Hepatocyte (in vitro differentiated cells): ENCODE measurements at regions not wholly inside any gene's neighbourhood (a gene's known extent, or its start where the extent isn't known, plus 50 kb on each side); places are given as distances from the start of the nearest gene placed in this dataset.
A peak's percentile ranks its signal among the peaks of the same experiment; 100 is the strongest.
"Not testable (repeated sequence)": the region's sequence is repeated elsewhere in the genome, so short reads cannot be mapped to it uniquely, and the experiment has no call there.

Experiments used
- DNase-seq: peaks from one replicate; pipeline ENCODE4 v3.0.0-alpha.2; 2016; ENCODE audit warnings: low spot score
- H2AFZ ChIP-seq: fragments of 200-600 bp; sonication (generic); 2 replicates; pipeline ENCODE4 v1.6.0; 2016; ENCODE audit warnings: antibody characterized with exemption, mild to moderate bottlenecking
- H3K27ac ChIP-seq: fragments of 200-600 bp; sonication (generic); 2 replicates; pipeline ENCODE4 v1.5.1; 2016; ENCODE audit warnings: mild to moderate bottlenecking
- H3K27me3 ChIP-seq: fragments of 200-600 bp; sonication (generic); 2 replicates; pipeline ENCODE4 v1.6.1; 2016
- H3K36me3 ChIP-seq: fragments of 200-600 bp; sonication (generic); replicated peaks from 2 replicates; pipeline ENCODE4 v1.5.1; 2016; ENCODE audit warnings: low read depth; ENCODE audit not compliant: insufficient read depth
- H3K4me1 ChIP-seq: fragments of 200-600 bp; sonication (generic); 2 replicates; pipeline ENCODE4 v1.5.1; 2016; ENCODE audit warnings: mild to moderate bottlenecking, moderate library complexity; ENCODE audit not compliant: insufficient read depth
- H3K4me2 ChIP-seq: fragments of 200-600 bp; sonication (generic); 2 replicates; pipeline ENCODE4 v1.6.0; 2016
- H3K4me3 ChIP-seq: fragments of 200-600 bp; sonication (generic); 2 replicates; pipeline ENCODE4 v1.5.1; 2016; ENCODE audit warnings: mild to moderate bottlenecking
- H3K79me2 ChIP-seq: fragments of 200-600 bp; sonication (generic); 2 replicates; pipeline ENCODE4 v1.6.0; 2017; ENCODE audit warnings: mild to moderate bottlenecking
- H3K9me2 ChIP-seq: fragments of 200-600 bp; sonication (generic); replicated peaks from 2 replicates; pipeline ENCODE4 v1.6.0; 2017; ENCODE audit warnings: mild to moderate bottlenecking; ENCODE audit not compliant: insufficient read depth
- H3K9me3 ChIP-seq: fragments of 200-600 bp; sonication (generic); 2 replicates; pipeline ENCODE4 v1.5.1; 2016; ENCODE audit warnings: low read depth, mild to moderate bottlenecking
- H4K20me1 ChIP-seq: fragments of 200-600 bp; sonication (generic); 2 replicates; pipeline ENCODE4 v1.6.0; 2016; ENCODE audit warnings: mild to moderate bottlenecking; ENCODE audit not compliant: insufficient read depth, poor library complexity, severe bottlenecking
- CTCF ChIP-seq: fragments of 200-600 bp; sonication (generic); IDR thresholded peaks from 2 replicates; pipeline ENCODE4 v1.5.1; 2016; ENCODE audit warnings: antibody characterized with exemption, mild to moderate bottlenecking; ENCODE audit not compliant: poor library complexity
- EZH2 ChIP-seq: fragments of 200-600 bp; sonication (generic); IDR thresholded peaks from 2 replicates; pipeline ENCODE4 v1.6.1; 2016; ENCODE audit warnings: antibody characterized with exemption, mild to moderate bottlenecking, borderline replicate concordance
- EZH2phosphoT487 ChIP-seq: fragments of 200-600 bp; sonication (generic); IDR thresholded peaks from one replicate; pipeline ENCODE4 v1.6.1; 2018; ENCODE audit warnings: antibody characterized with exemption, mild to moderate bottlenecking, low read depth, moderate library complexity; ENCODE audit not compliant: unreplicated experiment, severe bottlenecking
- WGBS: methylation state at CpG from one replicate; pipeline ENCODE4 v1.1.6; 2016; ENCODE audit warnings: low lambda C conversion rate; ENCODE audit errors: missing lambda C conversion rate; 5-methylcytosine and 5-hydroxymethylcytosine counted together

GRCh38 chr1:47541705-47542104, 103.9 kb downstream of the FOXD2 start:
- H3K79me2 ChIP-seq, H3K36me3 ChIP-seq, DNase-seq, H4K20me1 ChIP-seq, H3K4me2 ChIP-seq, H3K27ac ChIP-seq, H3K9me2 ChIP-seq, H3K27me3 ChIP-seq, H3K9me3 ChIP-seq, H2AFZ ChIP-seq, H3K4me3 ChIP-seq: not testable (repeated sequence)
- 92% methylated on average over 4 of the region's 4 CpGs for WGBS
- H3K4me1 ChIP-seq, result peaks cover 19% of the 10 kb centered on the region

GRCh38 chr1:47543089-47543488, 105.2 kb downstream of the FOXD2 start:
- not testable (repeated sequence) for H3K4me2 ChIP-seq, DNase-seq, H3K27me3 ChIP-seq, H3K4me3 ChIP-seq, H4K20me1 ChIP-seq, H3K36me3 ChIP-seq, H3K9me3 ChIP-seq, H3K9me2 ChIP-seq, H2AFZ ChIP-seq, H3K79me2 ChIP-seq
- Histone ChIP-seq H3K27ac (peak overlapping the region; percentile 37), H3K4me1 (peaks cover 21% of the 10 kb centered on the region)
- 59% methylated on average over 1 of the region's 1 CpG for WGBS

GRCh38 chr1:47545912-47546483, 108.2 kb downstream of the FOXD2 start:
- no peaks in the 10 kb centered on the region for H4K20me1 ChIP-seq
- 56% methylated on average over 4 of the region's 4 CpGs for WGBS
- no peak overlapping the region for H2AFZ ChIP-seq
- no peak for DNase-seq
- TF ChIP-seq CTCF (peak; percentile 20), EZH2 (no peak)
- H3K4me2 ChIP-seq, result no peak overlapping the region
- H3K27me3 ChIP-seq, result no peaks in the 10 kb centered on the region
- peak overlapping the region; percentile 65 for H3K27ac ChIP-seq
- no peaks in the 10 kb centered on the region for H3K9me2 ChIP-seq
- H3K79me2 ChIP-seq, result no peaks in the 10 kb centered on the region
- peaks cover 4% of the 10 kb centered on the region for H3K9me3 ChIP-seq
- H3K36me3 ChIP-seq, result no peaks in the 10 kb centered on the region
- H3K4me3 ChIP-seq, result no peak overlapping the region
- peaks cover 28% of the 10 kb centered on the region for H3K4me1 ChIP-seq

- TF ChIP-seq CTCF (no peak), EZH2phosphoT487 (no peak), EZH2 (no peak)
- H3K9me2 ChIP-seq, result no peaks in the 10 kb centered on the region
- peak overlapping the region; percentile 5 for H3K27ac ChIP-seq
- no peaks in the 10 kb centered on the region for H4K20me1 ChIP-seq
- 70% methylated on average over 11 of the region's 11 CpGs for WGBS
- no peaks in the 10 kb centered on the region for H3K36me3 ChIP-seq
- H3K4me1 ChIP-seq, result peaks cover 28% of the 10 kb centered on the region
- H2AFZ ChIP-seq, result no peak overlapping the region
- DNase-seq, result no peak
- no peaks in the 10 kb centered on the region for H3K27me3 ChIP-seq
- H3K79me2 ChIP-seq, result no peaks in the 10 kb centered on the region
- H3K4me3 ChIP-seq, result no peak overlapping the region
- no peaks in the 10 kb centered on the region for H3K9me3 ChIP-seq
- H3K4me2 ChIP-seq, result no peak overlapping the region
Observed at GRCh38 chr1:47547753-47548573, 110.1 kb downstream of the FOXD2 start.
